Fibroblast of skin of back (primary cell): ENCODE measurements at regions not wholly inside any gene's neighbourhood (a gene's known extent, or its start where the extent isn't known, plus 50 kb on each side); places are given as distances from the start of the nearest gene placed in this dataset.
A peak's percentile ranks its signal among the peaks of the same experiment; 100 is the strongest.

Experiments used
- DNase-seq: peaks from one replicate; pipeline ENCODE4 v3.0.0-alpha.2; 2013

GRCh38 chr3:180829409-180830405 is 82.8 kb upstream of the FXR1 start:
- DNase-seq: no peak

- no peak for DNase-seq
Observed at GRCh38 chr3:180835501-180835900, 77.0 kb upstream of the FXR1 start.

GRCh38 chr3:180836766-180837165 is 75.7 kb upstream of the FXR1 start:
- DNase-seq: no peak

- no peak for DNase-seq
Observed at GRCh38 chr3:180854887-180855286, 57.6 kb upstream of the FXR1 start.

GRCh38 chr3:180855364-180855763 is 57.1 kb upstream of the FXR1 start:
- peak; percentile 1 for DNase-seq

- DNase-seq: no peak
Observed at GRCh38 chr3:180855956-180856355, 56.5 kb upstream of the FXR1 start.

- DNase-seq: no peak
Observed at GRCh38 chr3:180860180-180860858, 52.2 kb upstream of the FXR1 start.
